ENCODE measurements at regions not wholly inside any gene's neighbourhood (a gene's known extent, or its start where the extent isn't known, plus 50 kb on each side); places are given as distances from the start of the nearest gene placed in this dataset.

- Histone ChIP-seq H3K27ac (peak overlapping the region; percentile 92), H3K4me2 (0 out of 2 replicates have a peak overlapping the region, but pooled peaks have one; percentile 63), H3K36me3 (ENCODE audit: low read depth) (no peaks in the 10 kb centered on the region), H3K4me1 (replicated peaks; ENCODE audit: insufficient read depth) (peaks cover 41% of the 10 kb centered on the region), H3K79me2 (ENCODE audit: low read depth) (no peaks in the 10 kb centered on the region), H3K9me3 (ENCODE audit: insufficient read depth, low read depth) (no peaks in the 10 kb centered on the region), H3K9me2 (ENCODE audit: insufficient read depth) (no peaks in the 10 kb centered on the region), H3F3A (ENCODE audit: insufficient read depth, low read depth) (peaks cover 35% of the 10 kb centered on the region), H2AFZ (no peak overlapping the region), H3K4me3 (no peak overlapping the region), H3K27me3 (ENCODE audit: insufficient read depth, low read depth) (no peaks in the 10 kb centered on the region), H4K20me1 (ENCODE audit: insufficient read depth) (no peaks in the 10 kb centered on the region)
- ChIA-PET POLR2A (ENCODE audit: unreplicated experiment) (no interaction called here), CTCF (interaction anchor here (0.6 to 0.7 kb wide), 3 partner anchors 179 to 292 kb away, joined by 3 to 7 read pairs (median 6); no protein-coding TSS in a partner anchor)
- TF ChIP-seq CTCF (conservative IDR thresholded peaks at IDR 0.05) (no peak), EZH2 (IDR thresholded peaks at IDR 0.05; ENCODE audit: low read depth) (no peak)
- no peak for DNase-seq
- intact Hi-C loops (cut with micrococcal nuclease; ENCODE audit: unreplicated experiment) = loop anchor here (2.0 to 10.0 kb wide), 2 partner anchors 35 to 389 kb away; no protein-coding TSS in a partner anchor
- BruUV-seq (replicated peaks) = no TSS peak
These were observed 112.9 kb upstream of the IPO9 start for GRCh38 chr1:201715801-201716741.

GRCh38 chr1:201716742-201717135 lies 112.2 kb upstream of the IPO9 start:
- H3F3A ChIP-seq (ENCODE audit: insufficient read depth, low read depth) = peaks cover 35% of the 10 kb centered on the region
- no peak for TF ChIP-seq CTCF (conservative IDR thresholded peaks at IDR 0.05)
- POLR2A ChIA-PET (ENCODE audit: unreplicated experiment) = no interaction called here
- no peak overlapping the region for H3K4me3 ChIP-seq
- no peak for DNase-seq
- H3K27ac ChIP-seq = no peak overlapping the region
- no peak overlapping the region for H3K4me2 ChIP-seq
- H3K9me3 ChIP-seq (ENCODE audit: insufficient read depth, low read depth) = no peaks in the 10 kb centered on the region
- no peaks in the 10 kb centered on the region for H3K79me2 ChIP-seq (ENCODE audit: low read depth)
- no TSS peak for BruUV-seq (replicated peaks)
- no peak overlapping the region for H2AFZ ChIP-seq
- H3K4me1 ChIP-seq (replicated peaks; ENCODE audit: insufficient read depth) = peaks cover 41% of the 10 kb centered on the region
- H3K9me2 ChIP-seq (ENCODE audit: insufficient read depth) = no peaks in the 10 kb centered on the region
- no peaks in the 10 kb centered on the region for H4K20me1 ChIP-seq (ENCODE audit: insufficient read depth)
- H3K36me3 ChIP-seq (ENCODE audit: low read depth) = no peaks in the 10 kb centered on the region
- no peaks in the 10 kb centered on the region for H3K27me3 ChIP-seq (ENCODE audit: insufficient read depth, low read depth)
- intact Hi-C loops (cut with micrococcal nuclease; ENCODE audit: unreplicated experiment) = loop anchor here (10.0 kb wide), 1 partner anchor 388 kb away; no protein-coding TSS in a partner anchor
- CTCF ChIA-PET = no interaction called here

- ChIA-PET CTCF (no interaction called here), POLR2A (ENCODE audit: unreplicated experiment) (no interaction called here)
- H3K9me3 ChIP-seq (ENCODE audit: insufficient read depth, low read depth) = no peaks in the 10 kb centered on the region
- TF ChIP-seq CTCF (conservative IDR thresholded peaks at IDR 0.05) (no peak), EZH2 (IDR thresholded peaks at IDR 0.05; ENCODE audit: low read depth) (no peak)
- H3K4me3 ChIP-seq = no peak overlapping the region
- H3K79me2 ChIP-seq (ENCODE audit: low read depth) = no peaks in the 10 kb centered on the region
- no peak overlapping the region for H3K27ac ChIP-seq
- no peaks in the 10 kb centered on the region for H3K36me3 ChIP-seq (ENCODE audit: low read depth)
- no peaks in the 10 kb centered on the region for H3K9me2 ChIP-seq (ENCODE audit: insufficient read depth)
- H2AFZ ChIP-seq = no peak overlapping the region
- no peak for DNase-seq
- H3F3A ChIP-seq (ENCODE audit: insufficient read depth, low read depth) = peaks cover 35% of the 10 kb centered on the region
- H3K27me3 ChIP-seq (ENCODE audit: insufficient read depth, low read depth) = no peaks in the 10 kb centered on the region
- no peaks in the 10 kb centered on the region for H4K20me1 ChIP-seq (ENCODE audit: insufficient read depth)
- intact Hi-C loops (cut with micrococcal nuclease; ENCODE audit: unreplicated experiment) = loop anchor here (10.0 kb wide), 1 partner anchor 388 kb away; no protein-coding TSS in a partner anchor
- no peak overlapping the region for H3K4me2 ChIP-seq
- BruUV-seq (replicated peaks) = no TSS peak
- H3K4me1 ChIP-seq (replicated peaks; ENCODE audit: insufficient read depth) = peaks cover 36% of the 10 kb centered on the region
These were observed 111.7 kb upstream of the IPO9 start for GRCh38 chr1:201717286-201717685.
